Brain microvascular endothelial cell (primary cell): ENCODE measurements at regions not wholly inside any gene's neighbourhood (a gene's known extent, or its start where the extent isn't known, plus 50 kb on each side); places are given as distances from the start of the nearest gene placed in this dataset.

ENCODE experiments used
- DNase-seq: peaks from one replicate; pipeline ENCODE4 v3.0.0-alpha.2; 2020
- H3K27ac ChIP-seq: fragments of 250-450 bp; sonication (Bioruptor Pico); 2 replicates; pipeline ENCODE4 v1.5.1; 2020; ENCODE audit warnings: mild to moderate bottlenecking, moderate library complexity
- H3K27me3 ChIP-seq: fragments of 250-450 bp; sonication (Bioruptor Pico); replicated peaks from 2 replicates; pipeline ENCODE4 v1.5.1; 2020; ENCODE audit warnings: mild to moderate bottlenecking
- H3K36me3 ChIP-seq: fragments of 250-450 bp; sonication (Bioruptor Pico); replicated peaks from 2 replicates; pipeline ENCODE4 v1.5.1; 2020; ENCODE audit warnings: mild to moderate bottlenecking
- H3K4me3 ChIP-seq: 2 replicates; pipeline ENCODE4 v1.5.1; 2011; ENCODE audit warnings: low read depth, mild to moderate bottlenecking, control low read depth, low read length, moderate library complexity
- CTCF ChIP-seq: IDR thresholded peaks from 2 replicates; pipeline ENCODE4 v1.5.1; 2011; ENCODE audit warnings: low read depth, mild to moderate bottlenecking, moderate library complexity, low read length, control low read depth, inconsistent platforms; ENCODE audit errors: missing control alignments
- in situ Hi-C: cut with HindIII; loops from 2 replicates; pipeline ENCODE4 v1.10.0; 2017; ENCODE audit warnings: low sequenced_read_pairs, low pct_ligation_motif_present

- in situ Hi-C loops, result no loop called here
- H3K36me3 ChIP-seq, result no peaks in the 10 kb centered on the region
- TF ChIP-seq CTCF, result no peak
These were observed 376.1 kb downstream of the ZPLD1 start for GRCh38 chr3:102810937-102811336.

GRCh38 chr3:102826636-102827035, 391.8 kb downstream of the ZPLD1 start:
- no peak overlapping the region for H3K27ac ChIP-seq
- in situ Hi-C loops, result no loop called here

More at GRCh38 chr3:102810937-102811336, 376.1 kb downstream of the ZPLD1 start:
- H3K27me3 ChIP-seq, result no peaks in the 10 kb centered on the region
- DNase-seq, result no peak
- H3K4me3 ChIP-seq, result no peak overlapping the region
- no peak overlapping the region for H3K27ac ChIP-seq

GRCh38 chr3:102827386-102827785, 392.6 kb downstream of the ZPLD1 start:
- in situ Hi-C loops, result no loop called here
- H3K27ac ChIP-seq, result no peak overlapping the region
- H3K27me3 ChIP-seq, result no peaks in the 10 kb centered on the region
- DNase-seq, result no peak
- no peak overlapping the region for H3K4me3 ChIP-seq
- no peaks in the 10 kb centered on the region for H3K36me3 ChIP-seq
- no peak for TF ChIP-seq CTCF

More at GRCh38 chr3:102826636-102827035, 391.8 kb downstream of the ZPLD1 start:
- DNase-seq, result no peak
- no peaks in the 10 kb centered on the region for H3K27me3 ChIP-seq
- H3K4me3 ChIP-seq, result no peak overlapping the region
- H3K36me3 ChIP-seq, result no peaks in the 10 kb centered on the region
- TF ChIP-seq CTCF, result no peak

GRCh38 chr3:102830415-102830814, 395.6 kb downstream of the ZPLD1 start:
- no peak for TF ChIP-seq CTCF
- Histone ChIP-seq H3K36me3 (no peaks in the 10 kb centered on the region), H3K27me3 (no peaks in the 10 kb centered on the region), H3K27ac (no peak overlapping the region), H3K4me3 (no peak overlapping the region)
- no peak for DNase-seq
- in situ Hi-C loops, result no loop called here

GRCh38 chr3:102841866-102842265, 407.1 kb downstream of the ZPLD1 start:
- Histone ChIP-seq H3K36me3 (no peaks in the 10 kb centered on the region), H3K27me3 (no peaks in the 10 kb centered on the region), H3K27ac (no peak overlapping the region), H3K4me3 (no peak overlapping the region)
- DNase-seq, result no peak
- in situ Hi-C loops, result no loop called here
- TF ChIP-seq CTCF, result no peak

GRCh38 chr3:102866845-102867244, 432.0 kb downstream of the ZPLD1 start:
- no peak overlapping the region for H3K27ac ChIP-seq
- no peak for DNase-seq
- no peak overlapping the region for H3K4me3 ChIP-seq
- no peaks in the 10 kb centered on the region for H3K27me3 ChIP-seq
- in situ Hi-C loops, result no loop called here
- TF ChIP-seq CTCF, result no peak
- no peaks in the 10 kb centered on the region for H3K36me3 ChIP-seq
